ENCODE measurements at regions not wholly inside any gene's neighbourhood (a gene's known extent, or its start where the extent isn't known, plus 50 kb on each side); places are given as distances from the start of the nearest gene placed in this dataset.

- Histone ChIP-seq H3K4me1 (ENCODE audit: control insufficient read depth in 1 of 2, insufficient read depth in 2 of 2, low read length in 2 of 2) (no peaks in the 10 kb centered on the region), H3K27me3 (ENCODE audit: insufficient read depth, low read length) (no peaks in the 10 kb centered on the region), H3K79me2 (ENCODE audit: control insufficient read depth, insufficient read depth, low read length, poor library complexity) (no peaks in the 10 kb centered on the region), H2BK5ac (ENCODE audit: low read depth, low read length, poor library complexity) (no peak overlapping the region), H3K9ac (ENCODE audit: low read length) (no peak overlapping the region), H3K79me1 (ENCODE audit: low read length) (no peaks in the 10 kb centered on the region), H2AK5ac (ENCODE audit: low read length) (no peak overlapping the region), H2AFZ (ENCODE audit: insufficient read depth, low read length, poor library complexity) (no peak overlapping the region), H4K91ac (ENCODE audit: low read depth, low read length) (no peak overlapping the region), H3K4ac (ENCODE audit: low read depth, low read length) (no peak overlapping the region), H2BK12ac (ENCODE audit: low read length) (no peak overlapping the region), H3K4me3 (ENCODE audit: low read depth, low read length) (no peak overlapping the region), H4K8ac (ENCODE audit: low read depth, low read length) (no peak overlapping the region), H3K9me3 (ENCODE audit: insufficient read depth, low read depth, low read length) (no peaks in the 10 kb centered on the region), H3K27ac (ENCODE audit: low read depth, low read length) (no peak overlapping the region), H4K12ac (ENCODE audit: low read depth, low read length) (no peak overlapping the region), H3K14ac (ENCODE audit: low read length) (no peak overlapping the region), H3K23ac (ENCODE audit: low read length) (no peak overlapping the region), H3K18ac (ENCODE audit: low read length) (no peak overlapping the region), H3K4me2 (ENCODE audit: low read length) (no peak overlapping the region), H2BK120ac (ENCODE audit: insufficient read depth, low read length, poor library complexity) (no peak overlapping the region), H3K36me3 (ENCODE audit: control insufficient read depth in 1 of 2, insufficient read depth in 2 of 2, low read length in 2 of 2) (no peaks in the 10 kb centered on the region)
- WGBS (ENCODE audit: extremely low coverage, insufficient coverage, insufficient read length), result 100% methylated on average over 1 of the region's 5 CpGs
- DNase-seq, result no peak
These were observed 229.5 kb upstream of the RHOBTB1 start for GRCh38 chr10:61173450-61173849.

- H2AFZ ChIP-seq (ENCODE audit: insufficient read depth, low read length, poor library complexity), result no peak overlapping the region
- no peaks in the 10 kb centered on the region for H3K79me2 ChIP-seq (ENCODE audit: control insufficient read depth, insufficient read depth, low read length, poor library complexity)
- H3K4me3 ChIP-seq (ENCODE audit: low read depth, low read length), result no peak overlapping the region
- no peak overlapping the region for H3K27ac ChIP-seq (ENCODE audit: low read depth, low read length)
- no peak overlapping the region for H3K4me2 ChIP-seq (ENCODE audit: low read length)
- DNase-seq, result no peak
- H2AK5ac ChIP-seq (ENCODE audit: low read length), result no peak overlapping the region
- H3K4me1 ChIP-seq (ENCODE audit: control insufficient read depth in 1 of 2, insufficient read depth in 2 of 2, low read length in 2 of 2), result no peaks in the 10 kb centered on the region
- no peak overlapping the region for H3K14ac ChIP-seq (ENCODE audit: low read length)
- H3K9me3 ChIP-seq (ENCODE audit: insufficient read depth, low read depth, low read length), result no peaks in the 10 kb centered on the region
- no peak overlapping the region for H3K23ac ChIP-seq (ENCODE audit: low read length)
- no peak overlapping the region for H4K91ac ChIP-seq (ENCODE audit: low read depth, low read length)
- no peaks in the 10 kb centered on the region for H3K27me3 ChIP-seq (ENCODE audit: insufficient read depth, low read length)
- no peak overlapping the region for H3K9ac ChIP-seq (ENCODE audit: low read length)
- no CpG with 5 or more reads among the region's 5 CpGs for WGBS (ENCODE audit: extremely low coverage, insufficient coverage, insufficient read length)
- no peak overlapping the region for H2BK12ac ChIP-seq (ENCODE audit: low read length)
- H2BK5ac ChIP-seq (ENCODE audit: low read depth, low read length, poor library complexity), result no peak overlapping the region
- no peak overlapping the region for H3K18ac ChIP-seq (ENCODE audit: low read length)
- no peaks in the 10 kb centered on the region for H3K36me3 ChIP-seq (ENCODE audit: control insufficient read depth in 1 of 2, insufficient read depth in 2 of 2, low read length in 2 of 2)
- no peak overlapping the region for H2BK120ac ChIP-seq (ENCODE audit: insufficient read depth, low read length, poor library complexity)
- H4K12ac ChIP-seq (ENCODE audit: low read depth, low read length), result no peak overlapping the region
- H3K4ac ChIP-seq (ENCODE audit: low read depth, low read length), result no peak overlapping the region
- H3K79me1 ChIP-seq (ENCODE audit: low read length), result no peaks in the 10 kb centered on the region
- no peak overlapping the region for H4K8ac ChIP-seq (ENCODE audit: low read depth, low read length)
These were observed 228.4 kb upstream of the RHOBTB1 start for GRCh38 chr10:61172182-61172926.

GRCh38 chr10:61170594-61170993 is 226.6 kb upstream of the RHOBTB1 start:
- Histone ChIP-seq H3K27ac (ENCODE audit: low read depth, low read length) (no peak overlapping the region), H3K27me3 (ENCODE audit: insufficient read depth, low read length) (no peaks in the 10 kb centered on the region), H2AFZ (ENCODE audit: insufficient read depth, low read length, poor library complexity) (no peak overlapping the region), H3K79me1 (ENCODE audit: low read length) (no peaks in the 10 kb centered on the region), H4K8ac (ENCODE audit: low read depth, low read length) (no peak overlapping the region), H3K4me3 (ENCODE audit: low read depth, low read length) (no peak overlapping the region), H3K4me1 (ENCODE audit: control insufficient read depth in 1 of 2, insufficient read depth in 2 of 2, low read length in 2 of 2) (no peaks in the 10 kb centered on the region), H2BK5ac (ENCODE audit: low read depth, low read length, poor library complexity) (no peak overlapping the region), H3K9me3 (ENCODE audit: insufficient read depth, low read depth, low read length) (no peaks in the 10 kb centered on the region), H3K4me2 (ENCODE audit: low read length) (no peak overlapping the region), H2BK12ac (ENCODE audit: low read length) (no peak overlapping the region), H2BK120ac (ENCODE audit: insufficient read depth, low read length, poor library complexity) (no peak overlapping the region), H3K79me2 (ENCODE audit: control insufficient read depth, insufficient read depth, low read length, poor library complexity) (no peaks in the 10 kb centered on the region), H3K36me3 (ENCODE audit: control insufficient read depth in 1 of 2, insufficient read depth in 2 of 2, low read length in 2 of 2) (no peaks in the 10 kb centered on the region), H4K91ac (ENCODE audit: low read depth, low read length) (no peak overlapping the region), H3K4ac (ENCODE audit: low read depth, low read length) (no peak overlapping the region), H3K23ac (ENCODE audit: low read length) (no peak overlapping the region), H3K14ac (ENCODE audit: low read length) (no peak overlapping the region), H2AK5ac (ENCODE audit: low read length) (no peak overlapping the region), H3K9ac (ENCODE audit: low read length) (no peak overlapping the region), H3K18ac (ENCODE audit: low read length) (no peak overlapping the region), H4K12ac (ENCODE audit: low read depth, low read length) (no peak overlapping the region)
- no peak for DNase-seq
- no CpG with 5 or more reads among the region's 2 CpGs for WGBS (ENCODE audit: extremely low coverage, insufficient coverage, insufficient read length)

- Histone ChIP-seq H3K9ac (ENCODE audit: low read length) (no peak overlapping the region), H3K4me3 (ENCODE audit: low read depth, low read length) (no peak overlapping the region), H3K79me2 (ENCODE audit: control insufficient read depth, insufficient read depth, low read length, poor library complexity) (no peaks in the 10 kb centered on the region), H2BK5ac (ENCODE audit: low read depth, low read length, poor library complexity) (no peak overlapping the region), H3K9me3 (ENCODE audit: insufficient read depth, low read depth, low read length) (no peaks in the 10 kb centered on the region), H3K4me2 (ENCODE audit: low read length) (no peak overlapping the region), H3K79me1 (ENCODE audit: low read length) (no peaks in the 10 kb centered on the region), H2BK120ac (ENCODE audit: insufficient read depth, low read length, poor library complexity) (no peak overlapping the region), H3K4me1 (ENCODE audit: control insufficient read depth in 1 of 2, insufficient read depth in 2 of 2, low read length in 2 of 2) (no peaks in the 10 kb centered on the region), H2AK5ac (ENCODE audit: low read length) (no peak overlapping the region), H3K18ac (ENCODE audit: low read length) (no peak overlapping the region), H3K23ac (ENCODE audit: low read length) (no peak overlapping the region), H2BK12ac (ENCODE audit: low read length) (no peak overlapping the region), H3K27me3 (ENCODE audit: insufficient read depth, low read length) (no peaks in the 10 kb centered on the region), H3K27ac (ENCODE audit: low read depth, low read length) (no peak overlapping the region), H4K12ac (ENCODE audit: low read depth, low read length) (no peak overlapping the region), H3K4ac (ENCODE audit: low read depth, low read length) (no peak overlapping the region), H4K8ac (ENCODE audit: low read depth, low read length) (no peak overlapping the region), H3K14ac (ENCODE audit: low read length) (no peak overlapping the region), H2AFZ (ENCODE audit: insufficient read depth, low read length, poor library complexity) (no peak overlapping the region), H3K36me3 (ENCODE audit: control insufficient read depth in 1 of 2, insufficient read depth in 2 of 2, low read length in 2 of 2) (no peaks in the 10 kb centered on the region), H4K91ac (ENCODE audit: low read depth, low read length) (no peak overlapping the region)
- no peak for DNase-seq
These were observed 225.3 kb upstream of the RHOBTB1 start for GRCh38 chr10:61169294-61169693.

Measured in trophoblast cell (in vitro differentiated cells and primary cell).